ENCODE measurements at regions not wholly inside any gene's neighbourhood (a gene's known extent, or its start where the extent isn't known, plus 50 kb on each side); places are given as distances from the start of the nearest gene placed in this dataset.
A peak's percentile ranks its signal among the peaks of the same experiment; 100 is the strongest.

- H3K4me3 ChIP-seq (replicated peaks in 1 of 2; ENCODE audit: low read depth in 2 of 2, low read length in 2 of 2) = no peak overlapping the region
- DNase-seq (ENCODE audit: low read depth in 2 of 2) = no peak
- no peak for TF ChIP-seq CTCF (IDR thresholded peaks at IDR 0.05; ENCODE audit: low read depth, low read length)
Measured at GRCh38 chr13:103299079-103299478, 232.9 kb upstream of the SLC10A2 start.

GRCh38 chr13:103297083-103297482, 230.9 kb upstream of the SLC10A2 start:
- no peak for DNase-seq (ENCODE audit: low read depth in 2 of 2)
- TF ChIP-seq CTCF (IDR thresholded peaks at IDR 0.05; ENCODE audit: low read depth, low read length) = no peak
- no peak overlapping the region for H3K4me3 ChIP-seq (replicated peaks in 1 of 2; ENCODE audit: low read depth in 2 of 2, low read length in 2 of 2)

- no peak overlapping the region for H3K4me3 ChIP-seq (replicated peaks in 1 of 2; ENCODE audit: low read depth in 2 of 2, low read length in 2 of 2)
- no peak for TF ChIP-seq CTCF (IDR thresholded peaks at IDR 0.05; ENCODE audit: low read depth, low read length)
- no peak for DNase-seq (ENCODE audit: low read depth in 2 of 2)
Measured at GRCh38 chr13:103291798-103292572, 225.8 kb upstream of the SLC10A2 start.

- TF ChIP-seq CTCF (IDR thresholded peaks at IDR 0.05; ENCODE audit: low read depth, low read length) = no peak
- DNase-seq (ENCODE audit: low read depth in 2 of 2) = no peak
- H3K4me3 ChIP-seq (replicated peaks in 1 of 2; ENCODE audit: low read depth in 2 of 2, low read length in 2 of 2) = no peak overlapping the region
Measured at GRCh38 chr13:103291226-103291625, 225.0 kb upstream of the SLC10A2 start.

GRCh38 chr13:103289681-103290080, 223.5 kb upstream of the SLC10A2 start:
- TF ChIP-seq CTCF (IDR thresholded peaks at IDR 0.05; ENCODE audit: low read depth, low read length) = no peak
- peak; percentile 48 to 68 for DNase-seq (ENCODE audit: low read depth in 2 of 2)
- no peak overlapping the region for H3K4me3 ChIP-seq (replicated peaks in 1 of 2; ENCODE audit: low read depth in 2 of 2, low read length in 2 of 2)

- peak in 1 of 2 donors; percentile 31 for DNase-seq (ENCODE audit: low read depth in 2 of 2)
- no peak overlapping the region for H3K4me3 ChIP-seq (replicated peaks in 1 of 2; ENCODE audit: low read depth in 2 of 2, low read length in 2 of 2)
- TF ChIP-seq CTCF (IDR thresholded peaks at IDR 0.05; ENCODE audit: low read depth, low read length) = no peak
Measured at GRCh38 chr13:103288114-103288513, 221.9 kb upstream of the SLC10A2 start.

- DNase-seq (ENCODE audit: low read depth in 2 of 2) = peak; percentile 15 to 58
- TF ChIP-seq CTCF (IDR thresholded peaks at IDR 0.05; ENCODE audit: low read depth, low read length) = no peak
- H3K4me3 ChIP-seq (replicated peaks in 1 of 2; ENCODE audit: low read depth in 2 of 2, low read length in 2 of 2) = no peak overlapping the region
Measured at GRCh38 chr13:103287659-103288058, 221.4 kb upstream of the SLC10A2 start.
